SK-N-SH (cell line): ENCODE measurements at regions not wholly inside any gene's neighbourhood (a gene's known extent, or its start where the extent isn't known, plus 50 kb on each side); places are given as distances from the start of the nearest gene placed in this dataset.

Source experiments
- EZH2phosphoT487 ChIP-seq: fragments of 200-600 bp; sonication (generic); IDR thresholded peaks from 2 replicates; pipeline ENCODE4 v1.6.1; 2017; ENCODE audit warnings: low read depth, mixed run types, mild to moderate bottlenecking, antibody characterized with exemption, moderate library complexity, borderline replicate concordance
- GABPA ChIP-seq: IDR thresholded peaks from 2 replicates; pipeline ENCODE4 v1.4.0; 2012; ENCODE audit warnings: low read depth, mild to moderate bottlenecking
- NRF1 ChIP-seq: IDR thresholded peaks from 2 replicates; pipeline ENCODE4 v1.6.1; 2012; ENCODE audit warnings: low read depth, mild to moderate bottlenecking, low read length
- POLR2AphosphoS5 ChIP-seq: IDR thresholded peaks from 2 replicates; pipeline ENCODE4 v1.6.1; 2012; ENCODE audit warnings: low read depth, low read length
- RCOR1 ChIP-seq: fragments of 150-350 bp; IDR thresholded peaks from 2 replicates; pipeline ENCODE4 v1.6.1; 2017; ENCODE audit warnings: antibody characterized with exemption, low read length
- YY1 ChIP-seq: IDR thresholded peaks from 2 replicates; pipeline ENCODE4 v1.4.0; 2012; ENCODE audit warnings: low read depth, mild to moderate bottlenecking
- TF ChIP-seq, protein P1 (sequence below): fragments of 200-600 bp; sonication (generic); IDR thresholded peaks from 2 replicates; pipeline ENCODE4 v1.6.1; 2017; ENCODE audit warnings: antibody characterized with exemption, mild to moderate bottlenecking, moderate library complexity
- TF ChIP-seq, protein P2 (sequence below): IDR thresholded peaks from 2 replicates; pipeline ENCODE4 v1.4.0; 2012; ENCODE audit warnings: low read depth, borderline replicate concordance
- TF ChIP-seq, protein P3 (sequence below): IDR thresholded peaks from 2 replicates; pipeline ENCODE4 v1.6.1; 2012; ENCODE audit warnings: mild to moderate bottlenecking, low read depth, low read length, moderate library complexity

DNA sequence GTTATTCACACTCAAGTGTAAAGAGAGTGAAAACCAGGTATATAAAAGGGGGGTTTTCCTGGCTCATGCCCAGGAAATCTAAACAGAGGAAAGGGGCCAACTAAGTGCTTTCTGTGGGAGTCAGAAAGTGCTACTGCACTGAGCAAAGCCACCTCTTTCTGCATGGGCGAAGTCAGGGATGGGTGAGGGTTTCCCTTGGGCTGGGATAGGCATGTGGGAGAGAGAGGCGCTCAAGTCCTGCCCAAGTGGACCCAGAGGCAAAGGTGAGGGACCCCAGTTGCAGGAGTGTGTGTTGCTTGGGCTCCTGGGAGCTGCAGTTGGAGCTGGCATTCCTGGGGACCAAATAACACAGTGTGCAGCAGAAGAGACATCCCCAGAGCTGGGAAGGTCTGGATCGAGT, 65.9 kb downstream of the PRR15 start:
- no peak for TF ChIP-seq EZH2phosphoT487
- TF ChIP-seq, protein P1, sequence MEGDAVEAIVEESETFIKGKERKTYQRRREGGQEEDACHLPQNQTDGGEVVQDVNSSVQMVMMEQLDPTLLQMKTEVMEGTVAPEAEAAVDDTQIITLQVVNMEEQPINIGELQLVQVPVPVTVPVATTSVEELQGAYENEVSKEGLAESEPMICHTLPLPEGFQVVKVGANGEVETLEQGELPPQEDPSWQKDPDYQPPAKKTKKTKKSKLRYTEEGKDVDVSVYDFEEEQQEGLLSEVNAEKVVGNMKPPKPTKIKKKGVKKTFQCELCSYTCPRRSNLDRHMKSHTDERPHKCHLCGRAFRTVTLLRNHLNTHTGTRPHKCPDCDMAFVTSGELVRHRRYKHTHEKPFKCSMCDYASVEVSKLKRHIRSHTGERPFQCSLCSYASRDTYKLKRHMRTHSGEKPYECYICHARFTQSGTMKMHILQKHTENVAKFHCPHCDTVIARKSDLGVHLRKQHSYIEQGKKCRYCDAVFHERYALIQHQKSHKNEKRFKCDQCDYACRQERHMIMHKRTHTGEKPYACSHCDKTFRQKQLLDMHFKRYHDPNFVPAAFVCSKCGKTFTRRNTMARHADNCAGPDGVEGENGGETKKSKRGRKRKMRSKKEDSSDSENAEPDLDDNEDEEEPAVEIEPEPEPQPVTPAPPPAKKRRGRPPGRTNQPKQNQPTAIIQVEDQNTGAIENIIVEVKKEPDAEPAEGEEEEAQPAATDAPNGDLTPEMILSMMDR = no peak
- no peak for TF ChIP-seq NRF1
- TF ChIP-seq RCOR1 = no peak
- TF ChIP-seq, protein P2, sequence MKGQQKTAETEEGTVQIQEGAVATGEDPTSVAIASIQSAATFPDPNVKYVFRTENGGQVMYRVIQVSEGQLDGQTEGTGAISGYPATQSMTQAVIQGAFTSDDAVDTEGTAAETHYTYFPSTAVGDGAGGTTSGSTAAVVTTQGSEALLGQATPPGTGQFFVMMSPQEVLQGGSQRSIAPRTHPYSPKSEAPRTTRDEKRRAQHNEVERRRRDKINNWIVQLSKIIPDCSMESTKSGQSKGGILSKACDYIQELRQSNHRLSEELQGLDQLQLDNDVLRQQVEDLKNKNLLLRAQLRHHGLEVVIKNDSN = no peak
- TF ChIP-seq YY1 = no peak
- TF ChIP-seq POLR2AphosphoS5 = no peak
- TF ChIP-seq, protein P3, sequence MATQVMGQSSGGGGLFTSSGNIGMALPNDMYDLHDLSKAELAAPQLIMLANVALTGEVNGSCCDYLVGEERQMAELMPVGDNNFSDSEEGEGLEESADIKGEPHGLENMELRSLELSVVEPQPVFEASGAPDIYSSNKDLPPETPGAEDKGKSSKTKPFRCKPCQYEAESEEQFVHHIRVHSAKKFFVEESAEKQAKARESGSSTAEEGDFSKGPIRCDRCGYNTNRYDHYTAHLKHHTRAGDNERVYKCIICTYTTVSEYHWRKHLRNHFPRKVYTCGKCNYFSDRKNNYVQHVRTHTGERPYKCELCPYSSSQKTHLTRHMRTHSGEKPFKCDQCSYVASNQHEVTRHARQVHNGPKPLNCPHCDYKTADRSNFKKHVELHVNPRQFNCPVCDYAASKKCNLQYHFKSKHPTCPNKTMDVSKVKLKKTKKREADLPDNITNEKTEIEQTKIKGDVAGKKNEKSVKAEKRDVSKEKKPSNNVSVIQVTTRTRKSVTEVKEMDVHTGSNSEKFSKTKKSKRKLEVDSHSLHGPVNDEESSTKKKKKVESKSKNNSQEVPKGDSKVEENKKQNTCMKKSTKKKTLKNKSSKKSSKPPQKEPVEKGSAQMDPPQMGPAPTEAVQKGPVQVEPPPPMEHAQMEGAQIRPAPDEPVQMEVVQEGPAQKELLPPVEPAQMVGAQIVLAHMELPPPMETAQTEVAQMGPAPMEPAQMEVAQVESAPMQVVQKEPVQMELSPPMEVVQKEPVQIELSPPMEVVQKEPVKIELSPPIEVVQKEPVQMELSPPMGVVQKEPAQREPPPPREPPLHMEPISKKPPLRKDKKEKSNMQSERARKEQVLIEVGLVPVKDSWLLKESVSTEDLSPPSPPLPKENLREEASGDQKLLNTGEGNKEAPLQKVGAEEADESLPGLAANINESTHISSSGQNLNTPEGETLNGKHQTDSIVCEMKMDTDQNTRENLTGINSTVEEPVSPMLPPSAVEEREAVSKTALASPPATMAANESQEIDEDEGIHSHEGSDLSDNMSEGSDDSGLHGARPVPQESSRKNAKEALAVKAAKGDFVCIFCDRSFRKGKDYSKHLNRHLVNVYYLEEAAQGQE = no peak
- no peak for TF ChIP-seq GABPA
